Erythroblast (primary cell): ENCODE measurements at regions not wholly inside any gene's neighbourhood (a gene's known extent, or its start where the extent isn't known, plus 50 kb on each side); places are given as distances from the start of the nearest gene placed in this dataset.

ENCODE experiments used
- DNase-seq, 2 experiments: peaks; one replicate each; lab custom pipeline; 2025; lab: John Stamatoyannopoulos, UW
- GATA1 ChIP-seq: IDR thresholded peaks from 2 replicates; pipeline ENCODE4 v1.6.1; 2011; ENCODE audit warnings: low read depth, mild to moderate bottlenecking, control low read depth, low read length, moderate library complexity
- POLR2A ChIP-seq: IDR thresholded peaks from 2 replicates; pipeline ENCODE4 v1.6.1; 2011; ENCODE audit warnings: mild to moderate bottlenecking, low read length

- TF ChIP-seq POLR2A = no peak
- TF ChIP-seq GATA1 = no peak
- no peak for DNase-seq
Observed at GRCh38 chr3:25002052-25002451, 426.0 kb upstream of the RARB start.

GRCh38 chr3:25007974-25008658 lies 419.9 kb upstream of the RARB start:
- DNase-seq = no peak

DNA sequence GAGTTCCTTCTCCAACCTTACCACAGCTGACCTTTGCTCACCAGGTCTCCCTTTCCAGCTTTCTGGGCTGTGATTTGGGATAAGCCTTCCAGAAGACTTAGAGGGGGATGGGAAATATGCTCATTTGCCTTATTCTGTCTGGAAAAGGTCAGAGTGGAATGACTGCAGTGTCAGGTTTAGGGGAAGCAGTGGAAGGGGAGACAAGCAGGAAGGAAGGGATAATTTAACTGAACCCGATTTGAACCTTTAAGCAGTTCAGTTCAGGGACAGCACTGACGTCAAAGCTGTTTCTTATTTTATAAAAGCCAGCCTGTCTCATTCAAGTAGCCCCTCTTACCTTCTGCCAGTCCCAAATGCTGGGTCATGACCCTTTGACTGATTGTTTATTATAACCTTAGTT lies 418.4 kb upstream of the RARB start:
- TF ChIP-seq GATA1 (no peak), POLR2A (no peak)
- DNase-seq = no peak

More at GRCh38 chr3:25007974-25008658, 419.9 kb upstream of the RARB start:
- no peak for TF ChIP-seq POLR2A
- no peak for TF ChIP-seq GATA1

- TF ChIP-seq GATA1 = no peak
- no peak for TF ChIP-seq POLR2A
- no peak for DNase-seq
Observed at GRCh38 chr3:25015599-25015998, 412.5 kb upstream of the RARB start.

GRCh38 chr3:25018909-25019308 lies 409.2 kb upstream of the RARB start:
- TF ChIP-seq GATA1 (no peak), POLR2A (no peak)
- DNase-seq = no peak

DNA sequence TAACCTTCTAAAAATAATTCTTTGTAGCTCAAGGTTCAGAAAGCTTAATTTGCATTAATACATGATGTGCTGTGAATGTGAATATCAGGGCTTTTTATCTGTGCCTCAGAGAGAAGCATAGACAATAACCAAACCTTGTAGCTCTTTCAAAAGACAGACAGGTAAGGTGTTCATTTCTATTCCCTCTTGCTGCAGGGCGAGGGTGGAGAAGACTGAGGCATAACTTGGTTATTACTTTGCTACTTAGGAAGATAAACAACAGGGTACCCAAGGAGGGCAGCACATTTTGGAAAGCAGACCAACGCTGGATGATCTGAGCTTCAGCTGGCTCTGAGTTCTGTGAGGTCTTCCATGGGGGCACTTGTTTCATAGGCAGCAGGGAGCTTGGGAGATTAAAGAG lies 408.6 kb upstream of the RARB start:
- TF ChIP-seq POLR2A (no peak), GATA1 (no peak)
- no peak for DNase-seq

GRCh38 chr3:25021816-25022215 lies 406.2 kb upstream of the RARB start:
- DNase-seq = no peak
- TF ChIP-seq GATA1 (no peak), POLR2A (no peak)

DNA sequence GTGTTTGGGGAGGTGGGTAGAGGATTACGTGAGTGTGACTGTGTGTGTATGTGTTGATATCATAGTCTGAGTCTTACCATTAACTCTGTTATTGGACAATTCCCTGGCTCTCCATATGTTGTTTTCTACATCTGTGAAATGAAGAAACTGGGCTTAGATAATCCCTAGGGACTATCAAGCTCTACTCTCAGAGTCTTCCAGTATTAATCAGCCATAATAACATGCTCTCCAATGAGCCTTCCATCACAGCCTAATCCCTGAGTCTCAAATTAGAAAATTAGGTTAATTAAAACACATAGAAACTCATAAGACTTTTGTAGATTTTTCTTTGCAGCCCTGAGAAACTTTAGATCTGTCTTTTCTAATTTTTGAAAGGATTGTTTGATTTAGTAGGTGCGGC lies 404.2 kb upstream of the RARB start:
- TF ChIP-seq GATA1 (no peak), POLR2A (no peak)

GRCh38 chr3:25025236-25025635 lies 402.8 kb upstream of the RARB start:
- TF ChIP-seq GATA1 (no peak), POLR2A (no peak)
- no peak for DNase-seq

More for the DNA sequence above, 404.2 kb upstream of the RARB start:
- DNase-seq = no peak

DNA sequence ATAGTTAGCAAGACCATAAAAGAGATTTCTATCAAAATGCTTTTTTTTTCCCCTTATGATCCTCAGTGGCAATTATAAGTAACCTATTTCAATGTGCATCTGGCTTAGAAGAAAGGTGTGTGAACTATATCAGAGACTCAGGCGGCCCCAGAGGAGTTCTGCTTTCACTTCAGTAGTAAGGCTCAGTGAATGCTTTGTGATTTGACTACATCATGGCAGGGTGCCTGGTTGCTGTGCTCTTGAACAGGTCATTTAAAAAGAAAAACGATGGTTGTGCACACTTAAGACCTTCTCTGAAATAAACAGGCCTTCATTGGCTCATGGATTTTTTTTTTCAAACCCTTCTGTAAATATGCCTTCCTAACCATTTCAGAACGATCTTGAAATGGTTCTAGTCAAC lies 400.4 kb upstream of the RARB start:
- DNase-seq = no peak
- TF ChIP-seq POLR2A (no peak), GATA1 (no peak)

DNA sequence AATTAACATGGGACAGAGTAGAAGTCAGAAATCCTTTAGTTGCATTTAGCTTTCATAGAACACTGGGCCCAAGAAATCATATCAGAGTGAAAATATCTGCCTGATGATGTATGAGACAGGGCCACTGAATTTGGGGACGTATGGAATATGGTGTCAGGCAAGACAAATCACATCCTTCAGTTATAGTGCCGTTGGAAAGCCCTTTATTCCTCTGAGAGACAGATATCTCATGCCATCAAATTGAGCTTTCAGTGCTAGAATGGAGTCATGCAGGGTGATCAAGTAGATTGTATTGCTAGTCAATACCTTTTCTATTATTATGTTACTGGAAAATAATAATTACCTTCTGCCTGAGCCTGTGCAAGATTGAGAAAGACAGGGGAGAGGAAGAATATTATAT lies 398.2 kb upstream of the RARB start:
- no peak for TF ChIP-seq POLR2A
- no peak for TF ChIP-seq GATA1

DNA sequence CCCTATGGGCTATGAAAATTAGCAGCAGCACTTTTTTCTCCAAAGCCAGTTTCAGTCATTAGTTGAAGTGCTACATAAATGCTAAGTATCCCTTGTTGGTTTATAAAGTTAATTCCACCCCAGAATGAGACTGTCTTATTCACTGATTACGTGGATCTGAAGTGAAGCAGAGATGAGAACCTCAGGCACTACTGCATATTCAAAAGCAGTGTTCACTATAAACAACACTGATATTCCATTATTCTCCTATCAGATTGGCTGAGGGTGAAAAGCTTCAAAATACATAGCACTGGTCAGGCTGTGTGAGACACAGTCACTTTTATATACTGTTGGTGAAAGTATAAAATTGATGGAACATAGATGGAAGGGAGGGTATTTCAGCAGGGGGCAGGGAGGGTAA lies 395.7 kb upstream of the RARB start:
- no peak for DNase-seq
- TF ChIP-seq POLR2A (no peak), GATA1 (no peak)

More for the DNA sequence above, 398.2 kb upstream of the RARB start:
- no peak for DNase-seq

DNA sequence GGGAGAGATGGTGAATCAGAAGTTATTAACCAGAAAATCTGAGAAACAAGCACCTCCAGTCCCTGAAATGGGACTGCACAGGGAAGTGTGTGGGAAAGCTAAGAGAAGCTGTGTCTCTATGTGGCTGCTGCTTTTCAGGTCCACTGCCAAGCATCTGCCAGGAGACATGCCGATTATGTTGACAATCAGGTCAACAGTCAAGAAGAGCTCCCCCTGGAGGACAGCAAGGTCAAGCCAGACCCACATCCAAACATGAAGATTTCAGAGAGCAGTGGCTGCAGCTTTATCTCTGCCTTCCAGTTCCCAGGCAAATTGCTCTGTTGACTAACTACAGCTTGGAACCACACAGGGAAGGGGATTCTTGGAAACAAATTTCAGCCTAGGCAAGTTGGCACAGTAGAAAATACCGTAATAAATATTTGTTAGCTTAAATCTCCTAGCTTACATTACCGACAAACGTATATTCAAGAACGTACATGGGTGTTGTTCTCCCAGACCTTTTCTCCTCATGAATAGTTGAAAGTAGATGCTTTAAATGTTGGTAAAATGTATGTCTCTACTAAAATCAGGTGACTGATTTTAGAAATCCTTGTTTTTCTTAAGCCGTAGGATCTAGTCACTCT lies 394.5 kb upstream of the RARB start:
- TF ChIP-seq POLR2A (no peak), GATA1 (no peak)
- peak; percentile 21 to 58 for DNase-seq

- no peak for TF ChIP-seq POLR2A
- no peak for TF ChIP-seq GATA1
- no peak for DNase-seq
Observed at GRCh38 chr3:25035526-25035925, 392.5 kb upstream of the RARB start.

GRCh38 chr3:25036633-25037032 lies 391.4 kb upstream of the RARB start:
- no peak for DNase-seq
- TF ChIP-seq GATA1 (no peak), POLR2A (no peak)
